Activated naive CD8-positive, alpha-beta T cell (primary cell): ENCODE measurements at regions not wholly inside any gene's neighbourhood (a gene's known extent, or its start where the extent isn't known, plus 50 kb on each side); places are given as distances from the start of the nearest gene placed in this dataset.
A peak's percentile ranks its signal among the peaks of the same experiment; 100 is the strongest.
"Not testable (repeated sequence)": the region's sequence is repeated elsewhere in the genome, so short reads cannot be mapped to it uniquely, and the experiment has no call there.

Source experiments
- H3K27ac Mint-ChIP-seq: one replicate; pipeline ENCODE4 v1.8.0; 2021; ENCODE audit warnings: mixed read lengths
- H3K27me3 Mint-ChIP-seq: one replicate; pipeline ENCODE4 v1.8.0; 2021; ENCODE audit warnings: mixed read lengths
- H3K36me3 Mint-ChIP-seq: one replicate; pipeline ENCODE4 v1.8.0; 2021; ENCODE audit warnings: mixed read lengths
- H3K4me1 Mint-ChIP-seq: one replicate; pipeline ENCODE4 v1.8.0; 2021; ENCODE audit warnings: low read depth, mixed read lengths
- H3K4me3 Mint-ChIP-seq: one replicate; pipeline ENCODE4 v1.8.0; 2021; ENCODE audit warnings: mild to moderate bottlenecking, mixed read lengths
- H3K9me3 Mint-ChIP-seq: one replicate; pipeline ENCODE4 v1.8.0; 2021; ENCODE audit warnings: low read depth, mixed read lengths

- no peak overlapping the region for H3K27ac Mint-ChIP-seq
- peaks cover 8% of the 10 kb centered on the region for H3K4me1 Mint-ChIP-seq
- H3K4me3 Mint-ChIP-seq = no peak overlapping the region
- peaks cover 14% of the 10 kb centered on the region for H3K36me3 Mint-ChIP-seq
- peaks cover 1% of the 10 kb centered on the region for H3K27me3 Mint-ChIP-seq
- peaks cover 10% of the 10 kb centered on the region for H3K9me3 Mint-ChIP-seq
These were observed 94.3 kb upstream of the OLIG3 start for GRCh38 chr6:137588472-137588871.

- Mint-ChIP-seq H3K27me3 (peaks cover 2% of the 10 kb centered on the region), H3K4me3 (no peak overlapping the region), H3K4me1 (peaks cover 8% of the 10 kb centered on the region), H3K27ac (no peak overlapping the region), H3K36me3 (peaks cover 15% of the 10 kb centered on the region), H3K9me3 (peaks cover 13% of the 10 kb centered on the region)
These were observed 95.1 kb upstream of the OLIG3 start for GRCh38 chr6:137589067-137589848.

- Mint-ChIP-seq H3K4me1 (peaks cover 8% of the 10 kb centered on the region), H3K4me3 (no peak overlapping the region), H3K36me3 (peaks cover 17% of the 10 kb centered on the region), H3K27me3 (peaks cover 4% of the 10 kb centered on the region), H3K27ac (no peak overlapping the region), H3K9me3 (peaks cover 16% of the 10 kb centered on the region)
These were observed 96.5 kb upstream of the OLIG3 start for GRCh38 chr6:137590684-137591083.

GRCh38 chr6:137601471-137601870, 107.3 kb upstream of the OLIG3 start:
- Mint-ChIP-seq H3K36me3 (peaks cover 2% of the 10 kb centered on the region), H3K4me1 (peaks cover 1% of the 10 kb centered on the region), H3K27me3 (peaks cover 23% of the 10 kb centered on the region), H3K9me3 (peaks cover 4% of the 10 kb centered on the region), H3K4me3 (no peak overlapping the region), H3K27ac (no peak overlapping the region)

- H3K4me3 Mint-ChIP-seq = no peak overlapping the region
These were observed 108.4 kb upstream of the OLIG3 start for GRCh38 chr6:137602313-137603197.

GRCh38 chr6:137610702-137611101, 116.5 kb upstream of the OLIG3 start:
- H3K27ac Mint-ChIP-seq = no peak overlapping the region
- H3K4me1 Mint-ChIP-seq = no peaks in the 10 kb centered on the region
- H3K4me3 Mint-ChIP-seq = no peak overlapping the region
- peaks cover 4% of the 10 kb centered on the region for H3K36me3 Mint-ChIP-seq
- H3K27me3 Mint-ChIP-seq = peaks cover 5% of the 10 kb centered on the region
- H3K9me3 Mint-ChIP-seq = no peaks in the 10 kb centered on the region

More at GRCh38 chr6:137602313-137603197, 108.4 kb upstream of the OLIG3 start:
- H3K27me3 Mint-ChIP-seq = peaks cover 25% of the 10 kb centered on the region
- no peak overlapping the region for H3K27ac Mint-ChIP-seq
- peaks cover 2% of the 10 kb centered on the region for H3K36me3 Mint-ChIP-seq
- H3K9me3 Mint-ChIP-seq = peaks cover 3% of the 10 kb centered on the region
- H3K4me1 Mint-ChIP-seq = peaks cover 1% of the 10 kb centered on the region

- Mint-ChIP-seq H3K36me3 (no peaks in the 10 kb centered on the region), H3K9me3 (no peaks in the 10 kb centered on the region), H3K4me3 (no peak overlapping the region), H3K4me1 (no peaks in the 10 kb centered on the region), H3K27me3 (peaks cover 10% of the 10 kb centered on the region), H3K27ac (no peak overlapping the region)
These were observed 129.1 kb upstream of the OLIG3 start for GRCh38 chr6:137623293-137623692.

GRCh38 chr6:137625100-137625661, 131.0 kb upstream of the OLIG3 start:
- Mint-ChIP-seq H3K36me3 (no peaks in the 10 kb centered on the region), H3K4me3 (no peak overlapping the region), H3K4me1 (no peaks in the 10 kb centered on the region), H3K27ac (no peak overlapping the region), H3K27me3 (peaks cover 10% of the 10 kb centered on the region), H3K9me3 (no peaks in the 10 kb centered on the region)

- no peak overlapping the region for H3K27ac Mint-ChIP-seq
- H3K4me1 Mint-ChIP-seq = no peaks in the 10 kb centered on the region
- H3K27me3 Mint-ChIP-seq = peaks cover 10% of the 10 kb centered on the region
- no peaks in the 10 kb centered on the region for H3K9me3 Mint-ChIP-seq
- H3K4me3 Mint-ChIP-seq = no peak overlapping the region
- H3K36me3 Mint-ChIP-seq = no peaks in the 10 kb centered on the region
These were observed 131.6 kb upstream of the OLIG3 start for GRCh38 chr6:137625808-137626207.

GRCh38 chr6:137630666-137631065, 136.5 kb upstream of the OLIG3 start:
- Mint-ChIP-seq H3K27ac (no peak overlapping the region), H3K9me3 (no peaks in the 10 kb centered on the region), H3K27me3 (peaks cover 9% of the 10 kb centered on the region), H3K36me3 (peaks cover 2% of the 10 kb centered on the region), H3K4me1 (no peaks in the 10 kb centered on the region), H3K4me3 (no peak overlapping the region)

- Mint-ChIP-seq H3K9me3 (no peaks in the 10 kb centered on the region), H3K27me3 (peaks cover 7% of the 10 kb centered on the region), H3K4me1 (no peaks in the 10 kb centered on the region), H3K4me3 (no peak overlapping the region), H3K27ac (no peak overlapping the region), H3K36me3 (peaks cover 2% of the 10 kb centered on the region)
These were observed 137.1 kb upstream of the OLIG3 start for GRCh38 chr6:137631323-137631722.

GRCh38 chr6:137634177-137634576, 140.0 kb upstream of the OLIG3 start:
- H3K36me3 Mint-ChIP-seq, H3K27me3 Mint-ChIP-seq, H3K4me3 Mint-ChIP-seq, H3K4me1 Mint-ChIP-seq, H3K27ac Mint-ChIP-seq, H3K9me3 Mint-ChIP-seq: not testable (repeated sequence)

GRCh38 chr6:137637121-137637520, 142.9 kb upstream of the OLIG3 start:
- no peaks in the 10 kb centered on the region for H3K9me3 Mint-ChIP-seq
- no peak overlapping the region for H3K4me3 Mint-ChIP-seq
- peaks cover 14% of the 10 kb centered on the region for H3K4me1 Mint-ChIP-seq
- peaks cover 2% of the 10 kb centered on the region for H3K36me3 Mint-ChIP-seq
- peaks cover 4% of the 10 kb centered on the region for H3K27me3 Mint-ChIP-seq
- H3K27ac Mint-ChIP-seq = no peak overlapping the region

GRCh38 chr6:137638926-137639706, 144.9 kb upstream of the OLIG3 start:
- H3K36me3 Mint-ChIP-seq = no peaks in the 10 kb centered on the region
- H3K27ac Mint-ChIP-seq = peak overlapping the region; percentile 17
- no peaks in the 10 kb centered on the region for H3K9me3 Mint-ChIP-seq
- peaks cover 3% of the 10 kb centered on the region for H3K27me3 Mint-ChIP-seq
- no peak overlapping the region for H3K4me3 Mint-ChIP-seq
- peaks cover 14% of the 10 kb centered on the region for H3K4me1 Mint-ChIP-seq
